Panc1 (cell line): ENCODE measurements at regions not wholly inside any gene's neighbourhood (a gene's known extent, or its start where the extent isn't known, plus 50 kb on each side); places are given as distances from the start of the nearest gene placed in this dataset.

Experiments
- CTCF ChIP-seq: fragments of 450-650 bp; IDR thresholded peaks from 2 replicates; pipeline ENCODE4 v1.5.1; 2017; ENCODE audit warnings: mild to moderate bottlenecking
- POLR2AphosphoS5 ChIP-seq: IDR thresholded peaks from 2 replicates; pipeline ENCODE4 v1.6.1; 2012; ENCODE audit warnings: mild to moderate bottlenecking, low read depth, low read length, moderate library complexity
- TCF7L2 ChIP-seq: IDR thresholded peaks from 2 replicates; pipeline ENCODE4 v1.6.1; 2011; ENCODE audit warnings: mild to moderate bottlenecking, low read depth, low read length, inconsistent platforms

GRCh38 chr11:69400140-69400539, 81.3 kb upstream of the LINC01488 start:
- TF ChIP-seq CTCF (no peak), TCF7L2 (no peak), POLR2AphosphoS5 (no peak)
